Kidney (tissue), 13 donors: ENCODE measurements at regions not wholly inside any gene's neighbourhood (a gene's known extent, or its start where the extent isn't known, plus 50 kb on each side); places are given as distances from the start of the nearest gene placed in this dataset.
A peak's percentile ranks its signal among the peaks of the same experiment; 100 is the strongest.

Experiments
- DNase-seq, 5 donors: peaks; one replicate each; pipeline ENCODE4 v3.0.0-alpha.2; 2013 to 2020
- FAIRE-seq: peaks from 2 replicates; lab custom pipeline; 2012; peaks lifted over from hg19 to GRCh38; lab: Jason Lieb, UNC
- H3K27ac ChIP-seq, 2 donors: one replicate each; pipeline ENCODE4 v1.7.0; 2013; ENCODE audit warnings: low read depth in 2 of 2, low read length in 2 of 2, inconsistent platforms in 1 of 2
- H3K27me3 ChIP-seq: one replicate; pipeline ENCODE4 v1.7.1; 2013; ENCODE audit warnings: low read length, inconsistent platforms; ENCODE audit not compliant: control insufficient read depth, insufficient read depth
- H3K36me3 ChIP-seq, 3 donors: one replicate each; pipeline versions ENCODE4 v1.7.0 to v1.7.1; 2013; ENCODE audit warnings: low read length in 3 of 3, control low read depth in 1 of 3, inconsistent platforms in 1 of 3; ENCODE audit not compliant: insufficient read depth in 3 of 3, control insufficient read depth in 2 of 3
- H3K4me1 ChIP-seq, 3 donors: one replicate each; pipeline versions ENCODE4 v1.7.0 to v1.7.1; 2013; ENCODE audit warnings: low read length in 3 of 3, inconsistent platforms in 1 of 3, low read depth in 1 of 3; ENCODE audit not compliant: control insufficient read depth in 2 of 3, insufficient read depth in 2 of 3
- H3K4me3 ChIP-seq, 3 donors: one replicate each; pipeline versions ENCODE4 v1.7.0 to v1.8.1; 2013; ENCODE audit warnings: low read length in 3 of 3, control low read depth in 1 of 3, inconsistent platforms in 1 of 3
- H3K9ac ChIP-seq, 3 donors: one replicate each; pipeline versions ENCODE4 v1.7.0 to v1.7.1; 2013; ENCODE audit warnings: low read length in 3 of 3, control low read depth in 1 of 3, inconsistent platforms in 1 of 3
- H3K9me3 ChIP-seq, 3 donors: one replicate each; pipeline versions ENCODE4 v1.7.0 to v1.7.1; 2013; ENCODE audit warnings: low read length in 3 of 3, control low read depth in 1 of 3, inconsistent platforms in 1 of 3; ENCODE audit not compliant: control insufficient read depth in 2 of 3, insufficient read depth in 1 of 3
- CTCF ChIP-seq: IDR thresholded peaks from 3 replicates; pipeline ENCODE4 v1.5.1; 2012; ENCODE audit warnings: mild to moderate bottlenecking, moderate library complexity, borderline replicate concordance; ENCODE audit not compliant: insufficient read depth; ENCODE audit errors: extremely low read depth
- intact Hi-C: fragments of 100-400 bp; cut with DNase I; formaldehyde crosslinking; loops from one replicate; pipeline ENCODE4 v1.11.1; 2022
- donor health status: control.
- donor health status: control.
- donor health status: control.
- donor health status: control.
- donor health status: control.
- donor health status: DM: yes; HTN: yes; CAD: no.
- donor health status: Normal renal cell carcinoma (clear cell type).

- Histone ChIP-seq H3K9me3 (no peaks in the 10 kb centered on the region), H3K4me1 (peaks cover 0 to 2% (median 2%) of the 10 kb centered on the region in 3 donors), H3K9ac (no peak overlapping the region), H3K4me3 (no peak overlapping the region), H3K36me3 (no peaks in the 10 kb centered on the region), H3K27ac (no peak overlapping the region), H3K27me3 (no peaks in the 10 kb centered on the region)
- DNase-seq, result peak in 1 of 5 donors; percentile 62
- no peak for TF ChIP-seq CTCF
- intact Hi-C loops, result no loop called here
- FAIRE-seq, result no peak
Observed at GRCh38 chr4:3660086-3660927, 105.9 kb upstream of the ADRA2C start.

- no peaks in the 10 kb centered on the region for H3K27me3 ChIP-seq
- intact Hi-C loops, result no loop called here
- H3K4me3 ChIP-seq, result no peak overlapping the region
- H3K9ac ChIP-seq, result no peak overlapping the region
- FAIRE-seq (no peak), DNase-seq (no peak)
- H3K36me3 ChIP-seq, result no peaks in the 10 kb centered on the region
- H3K27ac ChIP-seq, result no peak overlapping the region
- no peak for TF ChIP-seq CTCF
- H3K4me1 ChIP-seq, result peaks cover 0 to 2% (median 2%) of the 10 kb centered on the region in 3 donors
- no peaks in the 10 kb centered on the region for H3K9me3 ChIP-seq
Observed at GRCh38 chr4:3659131-3659530, 107.1 kb upstream of the ADRA2C start.

GRCh38 chr4:3658530-3658913, 107.7 kb upstream of the ADRA2C start:
- H3K27ac ChIP-seq, result peak overlapping the region; percentile 4 to 63
- no peaks in the 10 kb centered on the region for H3K36me3 ChIP-seq
- H3K27me3 ChIP-seq, result no peaks in the 10 kb centered on the region
- TF ChIP-seq CTCF, result no peak
- no peak for DNase-seq
- intact Hi-C loops, result no loop called here
- no peak overlapping the region for H3K9ac ChIP-seq
- no peak for FAIRE-seq
- peaks cover 0 to 2% (median 2%) of the 10 kb centered on the region in 3 donors for H3K4me1 ChIP-seq
- no peaks in the 10 kb centered on the region for H3K9me3 ChIP-seq
- no peak overlapping the region for H3K4me3 ChIP-seq
